Gastroesophageal sphincter (tissue), 3 donors: ENCODE measurements at regions not wholly inside any gene's neighbourhood (a gene's known extent, or its start where the extent isn't known, plus 50 kb on each side); places are given as distances from the start of the nearest gene placed in this dataset.
"Not testable (repeated sequence)": the region's sequence is repeated elsewhere in the genome, so short reads cannot be mapped to it uniquely, and the experiment has no call there.

Experiments
- POLR2A ChIP-seq, 2 donors: fragments of 450-650 bp; IDR thresholded peaks; one replicate each; pipeline ENCODE4 v1.6.1; 2017; ENCODE audit warnings: antibody characterized with exemption in 2 of 2, mild to moderate bottlenecking in 2 of 2, moderate library complexity in 1 of 2
- TF ChIP-seq, protein P1 (sequence below), 4 experiments: fragments of 200-600 bp in 2 of 4; fragments of 450-650 bp in 2 of 4; sonication (generic) in 1 of 4; IDR thresholded peaks; one replicate each; pipeline ENCODE4 v1.5.1; 2017 to 2019; ENCODE audit warnings: antibody characterized with exemption in 4 of 4, mild to moderate bottlenecking in 2 of 4, moderate library complexity in 2 of 4

DNA sequence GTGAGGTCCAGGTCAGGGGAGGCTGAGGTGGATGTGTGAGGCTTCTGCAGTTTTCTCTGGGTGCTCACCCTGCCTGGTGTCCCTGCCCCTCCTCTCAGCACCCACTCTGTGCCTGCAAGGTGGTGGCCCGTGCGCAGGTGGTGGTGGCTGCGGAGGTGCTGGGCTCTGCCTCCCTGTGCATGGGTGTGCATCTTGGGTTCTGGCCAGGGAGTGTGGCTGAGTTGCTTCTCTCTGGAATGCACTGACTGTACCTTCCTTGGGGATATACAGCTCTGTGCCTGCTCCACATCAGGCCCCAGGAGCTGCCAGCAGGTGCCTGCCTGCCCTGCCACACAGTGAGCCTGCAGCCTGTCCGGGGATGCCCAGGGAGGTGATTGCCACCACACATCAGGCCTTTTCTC is 360.4 kb downstream of the TMEM121 start:
- TF ChIP-seq, protein P1, sequence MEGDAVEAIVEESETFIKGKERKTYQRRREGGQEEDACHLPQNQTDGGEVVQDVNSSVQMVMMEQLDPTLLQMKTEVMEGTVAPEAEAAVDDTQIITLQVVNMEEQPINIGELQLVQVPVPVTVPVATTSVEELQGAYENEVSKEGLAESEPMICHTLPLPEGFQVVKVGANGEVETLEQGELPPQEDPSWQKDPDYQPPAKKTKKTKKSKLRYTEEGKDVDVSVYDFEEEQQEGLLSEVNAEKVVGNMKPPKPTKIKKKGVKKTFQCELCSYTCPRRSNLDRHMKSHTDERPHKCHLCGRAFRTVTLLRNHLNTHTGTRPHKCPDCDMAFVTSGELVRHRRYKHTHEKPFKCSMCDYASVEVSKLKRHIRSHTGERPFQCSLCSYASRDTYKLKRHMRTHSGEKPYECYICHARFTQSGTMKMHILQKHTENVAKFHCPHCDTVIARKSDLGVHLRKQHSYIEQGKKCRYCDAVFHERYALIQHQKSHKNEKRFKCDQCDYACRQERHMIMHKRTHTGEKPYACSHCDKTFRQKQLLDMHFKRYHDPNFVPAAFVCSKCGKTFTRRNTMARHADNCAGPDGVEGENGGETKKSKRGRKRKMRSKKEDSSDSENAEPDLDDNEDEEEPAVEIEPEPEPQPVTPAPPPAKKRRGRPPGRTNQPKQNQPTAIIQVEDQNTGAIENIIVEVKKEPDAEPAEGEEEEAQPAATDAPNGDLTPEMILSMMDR (IDR thresholded peaks at IDR 0.05) = not testable (repeated sequence)
- TF ChIP-seq POLR2A (IDR thresholded peaks at IDR 0.05) = not testable (repeated sequence)
